Stimulated activated CD4-positive, alpha-beta T cell treated with anti-CD3 and anti-CD28 coated beads, Interleukin-4, amount 100 ng/mL, for 1 hour (primary cell): ENCODE measurements at regions not wholly inside any gene's neighbourhood (a gene's known extent, or its start where the extent isn't known, plus 50 kb on each side); places are given as distances from the start of the nearest gene placed in this dataset.

ENCODE experiments used
- DNase-seq: peaks from one replicate; pipeline ENCODE4 v3.0.0-alpha.2; 2020

DNA sequence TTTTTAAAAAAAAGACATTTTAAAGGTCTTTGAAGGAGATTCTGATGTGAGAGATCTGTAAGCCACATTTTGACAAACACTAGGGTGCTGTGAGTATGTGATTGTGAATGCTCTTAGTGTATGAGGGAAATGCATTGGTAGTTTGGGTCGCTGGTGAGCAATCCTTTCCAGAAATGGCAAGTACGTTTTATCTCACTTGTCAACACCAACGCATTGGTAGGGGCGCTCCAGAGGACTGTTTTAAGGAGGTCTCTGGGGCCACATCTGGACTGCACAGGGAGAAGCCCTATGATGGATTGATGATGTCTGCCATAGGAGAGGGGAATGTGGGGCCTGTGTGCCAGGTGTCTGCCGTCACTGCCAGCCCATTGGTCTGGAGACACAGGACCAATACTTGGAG is 522.6 kb downstream of the BNC2 start:
- no peak for DNase-seq

DNA sequence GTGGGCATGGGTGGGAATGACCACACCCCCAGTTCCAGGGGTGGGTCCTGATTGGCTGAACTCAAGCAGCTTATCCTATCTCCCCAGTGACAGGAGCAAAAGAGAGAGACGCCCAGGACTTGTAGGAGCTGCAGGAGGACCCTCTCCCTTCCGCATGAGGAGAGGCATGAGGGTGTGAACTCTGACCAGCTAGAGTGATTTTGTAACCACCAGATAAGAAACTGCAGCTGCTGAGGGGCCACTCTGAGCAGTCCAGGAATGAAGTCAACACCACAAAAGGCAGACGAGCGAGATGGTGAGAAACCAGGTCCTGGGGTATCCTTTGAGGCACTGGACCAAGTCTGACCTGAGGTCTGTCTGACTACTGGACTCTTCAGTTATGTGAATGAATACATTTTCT is 521.9 kb downstream of the BNC2 start:
- DNase-seq, result no peak

DNA sequence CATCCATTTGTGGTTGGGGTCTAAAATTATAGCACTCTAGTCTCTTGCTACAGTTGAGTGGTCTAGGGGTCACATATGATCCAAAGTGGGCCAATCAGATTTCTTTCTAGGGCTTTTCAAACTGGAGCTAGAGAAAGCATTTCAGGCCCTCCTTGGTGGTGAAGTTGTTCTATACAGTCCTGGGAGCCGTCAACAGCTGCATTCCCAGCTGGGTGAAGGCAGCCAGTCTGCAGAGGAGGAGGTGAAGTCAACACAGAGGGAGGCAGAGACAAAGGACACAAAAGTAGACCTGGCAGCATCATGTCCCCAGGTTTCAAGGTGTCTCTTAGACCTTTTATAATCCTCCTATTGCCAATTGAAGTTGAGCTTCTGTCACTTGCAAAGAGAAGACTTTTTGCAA is 518.2 kb downstream of the BNC2 start:
- DNase-seq, result no peak

DNA sequence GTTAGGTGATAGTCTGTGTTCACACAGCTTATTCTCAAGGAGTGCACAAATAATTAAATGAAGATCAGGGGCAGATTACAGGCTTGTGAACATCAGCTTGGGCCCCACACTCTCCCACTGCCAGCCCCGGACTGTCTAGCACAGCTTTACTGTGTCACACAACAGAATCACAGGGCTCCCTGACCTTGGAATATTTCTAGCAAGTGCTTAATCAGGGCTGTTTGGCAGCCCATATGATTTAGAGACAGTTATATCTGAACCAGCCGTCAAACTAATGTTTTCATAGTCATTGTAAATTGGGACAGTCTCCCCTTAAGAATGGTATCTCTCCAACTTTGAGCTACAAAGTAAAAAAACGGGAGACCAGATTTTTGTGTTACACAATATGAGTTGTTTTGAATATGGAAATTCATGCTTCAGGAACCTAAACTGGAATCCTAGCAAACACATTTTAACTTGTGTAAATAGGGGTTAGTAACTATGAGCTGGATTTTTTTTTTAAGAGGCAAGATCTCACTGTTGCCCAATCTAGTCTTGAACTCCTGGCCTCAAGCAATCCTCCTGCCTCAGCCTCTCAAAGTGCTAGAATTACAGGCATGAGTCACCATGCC is 517.6 kb downstream of the BNC2 start:
- DNase-seq, result no peak

DNA sequence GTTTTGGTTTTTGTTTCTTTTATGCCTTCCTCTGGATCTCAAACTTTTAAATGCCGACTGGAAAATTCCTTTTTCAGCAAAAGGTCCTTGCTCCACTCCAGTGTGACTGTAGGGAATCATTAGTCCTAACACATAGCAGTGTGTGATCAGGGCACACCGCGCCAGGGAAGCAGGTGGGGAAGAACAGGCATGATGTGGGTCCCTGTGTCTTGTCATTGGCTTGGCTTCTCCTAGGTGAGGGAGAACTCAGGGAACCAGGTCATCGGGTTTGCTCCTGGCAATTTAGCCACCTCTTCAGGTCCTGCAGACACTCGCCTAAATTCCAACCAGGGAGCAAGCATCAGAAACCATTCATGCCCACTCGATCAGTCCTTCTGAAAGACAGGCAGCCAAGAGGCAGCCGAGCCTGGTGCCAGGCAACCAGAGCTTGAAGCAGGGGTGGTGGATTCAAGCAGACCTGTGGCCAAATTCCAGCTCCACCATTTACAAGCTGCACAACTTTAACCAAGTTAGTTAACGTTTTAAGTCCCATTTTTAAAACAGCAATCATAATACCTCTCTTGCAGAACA is 514.2 kb downstream of the BNC2 start:
- DNase-seq, result no peak

DNA sequence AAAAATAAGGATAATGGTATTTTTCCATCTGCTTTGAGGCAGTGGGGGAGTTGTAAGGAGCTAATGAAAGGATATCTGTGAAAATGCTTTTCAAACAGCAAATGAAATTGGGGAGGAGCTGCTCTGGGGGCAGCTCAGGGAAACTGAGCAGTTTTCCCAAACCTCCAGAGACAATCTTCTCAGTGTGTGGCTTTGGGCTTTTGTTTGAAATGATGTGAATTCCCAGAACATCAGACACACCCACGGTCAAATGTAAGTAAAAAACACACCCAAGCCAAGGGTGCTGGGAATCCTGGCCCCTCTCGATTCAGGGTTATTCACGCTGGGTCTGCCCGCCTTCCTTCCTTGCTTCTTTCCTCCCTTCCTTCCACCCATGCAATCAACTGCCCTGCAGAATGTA is 512.6 kb downstream of the BNC2 start:
- no peak for DNase-seq

DNA sequence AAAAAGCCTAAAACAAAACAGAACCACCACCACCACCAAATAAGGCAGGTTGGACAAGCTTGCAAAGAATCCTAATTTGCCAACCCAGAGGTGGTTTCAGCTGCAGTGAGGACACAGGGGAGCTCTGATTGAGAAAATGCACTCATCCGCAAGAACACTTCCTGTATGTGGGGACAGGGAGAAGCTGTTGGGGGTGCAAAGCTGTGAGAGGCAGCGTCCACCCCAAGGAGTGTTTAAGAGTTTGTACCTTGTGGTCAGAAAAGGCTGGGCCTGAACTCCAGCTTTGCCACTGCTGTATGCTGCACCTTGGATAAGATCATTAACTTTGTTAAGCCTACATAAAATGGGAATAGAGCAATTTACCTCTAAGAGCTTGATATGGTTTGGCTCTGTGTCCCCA is 511.7 kb downstream of the BNC2 start:
- no peak for DNase-seq
